HG03575 (cell line): ENCODE measurements at regions not wholly inside any gene's neighbourhood (a gene's known extent, or its start where the extent isn't known, plus 50 kb on each side); places are given as distances from the start of the nearest gene placed in this dataset.

Experiments used
- ATAC-seq: cut with Tn5 transposase; IDR thresholded peaks from one replicate; pipeline ENCODE4 v1.9.1; 2021; ENCODE audit not compliant: unreplicated experiment, insufficient number of reproducible peaks, low FRiP score; ENCODE audit errors: extremely low read depth

GRCh38 chr14:49527221-49527620 lies 59.0 kb downstream of the RPS29 start:
- no peak for ATAC-seq

GRCh38 chr14:49526101-49526500 lies 60.1 kb downstream of the RPS29 start:
- no peak for ATAC-seq

- ATAC-seq: no peak
Measured at GRCh38 chr14:49516286-49516685, 69.9 kb downstream of the RPS29 start.

GRCh38 chr14:49512571-49512970 lies 73.6 kb downstream of the RPS29 start:
- no peak for ATAC-seq

GRCh38 chr14:49512147-49512551 lies 74.0 kb downstream of the RPS29 start:
- ATAC-seq: no peak

GRCh38 chr14:49508124-49508523 lies 78.1 kb downstream of the RPS29 start:
- ATAC-seq: no peak

GRCh38 chr14:49506650-49507049 lies 79.5 kb downstream of the RPS29 start:
- ATAC-seq: no peak

GRCh38 chr14:49505041-49505766 lies 81.0 kb downstream of the RPS29 start:
- ATAC-seq: no peak

- peak; percentile 87 for ATAC-seq
Measured at GRCh38 chr14:49497725-49498348, 88.3 kb downstream of the RPS29 start.

- no peak for ATAC-seq
Measured at GRCh38 chr14:49497267-49497666, 88.9 kb downstream of the RPS29 start.

GRCh38 chr14:49494836-49495235 lies 91.3 kb downstream of the RPS29 start:
- no peak for ATAC-seq

GRCh38 chr14:49493557-49493956 lies 92.6 kb downstream of the RPS29 start:
- no peak for ATAC-seq

GRCh38 chr14:49492151-49492550 lies 94.0 kb downstream of the RPS29 start:
- ATAC-seq: no peak

GRCh38 chr14:49489341-49489740 lies 96.8 kb downstream of the RPS29 start:
- ATAC-seq: no peak

- ATAC-seq: no peak
Measured at GRCh38 chr14:49487238-49487637, 98.9 kb downstream of the RPS29 start.

GRCh38 chr14:49485290-49485689 lies 100.9 kb downstream of the RPS29 start:
- no peak for ATAC-seq

- ATAC-seq: no peak
Measured at GRCh38 chr14:49484180-49484579, 102.0 kb downstream of the RPS29 start.

GRCh38 chr14:49483268-49483667 lies 102.9 kb downstream of the RPS29 start:
- ATAC-seq: no peak

- no peak for ATAC-seq
Measured at GRCh38 chr14:49480979-49481498, 105.1 kb downstream of the RPS29 start.

GRCh38 chr14:49480053-49480760 lies 106.0 kb downstream of the RPS29 start:
- ATAC-seq: no peak
